ENCODE measurements at regions not wholly inside any gene's neighbourhood (a gene's known extent, or its start where the extent isn't known, plus 50 kb on each side); places are given as distances from the start of the nearest gene placed in this dataset.

- Histone ChIP-seq H3K36me3 (replicated peaks in 1 of 2; ENCODE audit: control insufficient read depth in 1 of 2, insufficient read depth in 2 of 2, low read length in 2 of 2) (no peaks in the 10 kb centered on the region), H3K4me1 (ENCODE audit: control insufficient read depth in 1 of 2, insufficient read depth in 2 of 2, low read length in 2 of 2) (no peaks in the 10 kb centered on the region), H4K20me1 (ENCODE audit: insufficient read depth, low read length) (no peaks in the 10 kb centered on the region), H2AFZ (ENCODE audit: insufficient read depth, low read depth, low read length, poor library complexity, severe bottlenecking) (no peak overlapping the region), H3K4me2 (replicated peaks; ENCODE audit: extremely low read depth, low read length, poor library complexity, severe bottlenecking) (no peak overlapping the region), H3K27ac (ENCODE audit: low read depth in 1 of 2, low read length in 2 of 2) (no peak overlapping the region), H3K9ac (ENCODE audit: insufficient read depth, low read length, poor library complexity, severe bottlenecking) (no peak overlapping the region), H3K4me3 (replicated peaks in 1 of 3; ENCODE audit: low read depth in 2 of 3, low read length in 3 of 3) (no peak overlapping the region), H3K27me3 (ENCODE audit: control insufficient read depth in 2 of 2, insufficient read depth in 2 of 2, low read length in 2 of 2) (no peaks in the 10 kb centered on the region), H3K79me2 (ENCODE audit: insufficient read depth, low read length) (no peaks in the 10 kb centered on the region), H3K9me3 (replicated peaks in 1 of 2; ENCODE audit: control insufficient read depth in 1 of 2, insufficient read depth in 1 of 2, low read length in 2 of 2) (no peaks in the 10 kb centered on the region)
- Mint-ChIP-seq H3K27me3 (ENCODE audit: low read depth in 3 of 3) (peaks cover 0 to 2% (median 0%) of the 10 kb centered on the region in 3 donors), H3K4me3 (no peak overlapping the region), H3K27ac (no peak overlapping the region), H3K36me3 (no peaks in the 10 kb centered on the region), H3K9me3 (peaks cover 0 to 6% (median 0%) of the 10 kb centered on the region in 7 donors), H3K4me1 (no peaks in the 10 kb centered on the region)
- WGBS (ENCODE audit: insufficient coverage) = no CpG with 5 or more reads among the region's 3 CpGs
- no peak for DNase-seq
- TF ChIP-seq, protein P1, sequence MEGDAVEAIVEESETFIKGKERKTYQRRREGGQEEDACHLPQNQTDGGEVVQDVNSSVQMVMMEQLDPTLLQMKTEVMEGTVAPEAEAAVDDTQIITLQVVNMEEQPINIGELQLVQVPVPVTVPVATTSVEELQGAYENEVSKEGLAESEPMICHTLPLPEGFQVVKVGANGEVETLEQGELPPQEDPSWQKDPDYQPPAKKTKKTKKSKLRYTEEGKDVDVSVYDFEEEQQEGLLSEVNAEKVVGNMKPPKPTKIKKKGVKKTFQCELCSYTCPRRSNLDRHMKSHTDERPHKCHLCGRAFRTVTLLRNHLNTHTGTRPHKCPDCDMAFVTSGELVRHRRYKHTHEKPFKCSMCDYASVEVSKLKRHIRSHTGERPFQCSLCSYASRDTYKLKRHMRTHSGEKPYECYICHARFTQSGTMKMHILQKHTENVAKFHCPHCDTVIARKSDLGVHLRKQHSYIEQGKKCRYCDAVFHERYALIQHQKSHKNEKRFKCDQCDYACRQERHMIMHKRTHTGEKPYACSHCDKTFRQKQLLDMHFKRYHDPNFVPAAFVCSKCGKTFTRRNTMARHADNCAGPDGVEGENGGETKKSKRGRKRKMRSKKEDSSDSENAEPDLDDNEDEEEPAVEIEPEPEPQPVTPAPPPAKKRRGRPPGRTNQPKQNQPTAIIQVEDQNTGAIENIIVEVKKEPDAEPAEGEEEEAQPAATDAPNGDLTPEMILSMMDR (IDR thresholded peaks at IDR 0.05) = no peak
- intact Hi-C loops (cut with micrococcal nuclease) = no loop called here
Measured at GRCh38 chr3:76365275-76365674, 579.9 kb upstream of the ZNF717 start.

GRCh38 chr3:76367281-76367680, 581.9 kb upstream of the ZNF717 start:
- Mint-ChIP-seq H3K36me3 (no peaks in the 10 kb centered on the region), H3K9me3 (peaks cover 0 to 6% (median 0%) of the 10 kb centered on the region in 7 donors), H3K4me3 (no peak overlapping the region), H3K4me1 (no peaks in the 10 kb centered on the region), H3K27me3 (ENCODE audit: low read depth in 3 of 3) (peaks cover 0 to 2% (median 0%) of the 10 kb centered on the region in 3 donors), H3K27ac (no peak overlapping the region)
- Histone ChIP-seq H3K79me2 (ENCODE audit: insufficient read depth, low read length) (no peaks in the 10 kb centered on the region), H3K4me1 (ENCODE audit: control insufficient read depth in 1 of 2, insufficient read depth in 2 of 2, low read length in 2 of 2) (no peaks in the 10 kb centered on the region), H3K9me3 (replicated peaks in 1 of 2; ENCODE audit: control insufficient read depth in 1 of 2, insufficient read depth in 1 of 2, low read length in 2 of 2) (no peaks in the 10 kb centered on the region), H3K36me3 (replicated peaks in 1 of 2; ENCODE audit: control insufficient read depth in 1 of 2, insufficient read depth in 2 of 2, low read length in 2 of 2) (no peaks in the 10 kb centered on the region), H3K27me3 (ENCODE audit: control insufficient read depth in 2 of 2, insufficient read depth in 2 of 2, low read length in 2 of 2) (no peaks in the 10 kb centered on the region), H3K9ac (ENCODE audit: insufficient read depth, low read length, poor library complexity, severe bottlenecking) (no peak overlapping the region), H3K27ac (ENCODE audit: low read depth in 1 of 2, low read length in 2 of 2) (no peak overlapping the region), H2AFZ (ENCODE audit: insufficient read depth, low read depth, low read length, poor library complexity, severe bottlenecking) (no peak overlapping the region), H3K4me3 (replicated peaks in 1 of 3; ENCODE audit: low read depth in 2 of 3, low read length in 3 of 3) (no peak overlapping the region), H3K4me2 (replicated peaks; ENCODE audit: extremely low read depth, low read length, poor library complexity, severe bottlenecking) (no peak overlapping the region), H4K20me1 (ENCODE audit: insufficient read depth, low read length) (no peaks in the 10 kb centered on the region)
- DNase-seq = no peak
- WGBS (ENCODE audit: insufficient coverage) = 83% methylated on average over 1 of the region's 2 CpGs
- intact Hi-C loops (cut with micrococcal nuclease) = no loop called here
- TF ChIP-seq, protein P1 (IDR thresholded peaks at IDR 0.05) = no peak
